Keratinocyte (primary cell): ENCODE measurements at regions not wholly inside any gene's neighbourhood (a gene's known extent, or its start where the extent isn't known, plus 50 kb on each side); places are given as distances from the start of the nearest gene placed in this dataset.

Source experiments
- DNase-seq: peaks from one replicate; pipeline ENCODE4 v3.0.0-alpha.2; 2011; ENCODE audit warnings: low read depth, missing footprints, low spot score
- FAIRE-seq: peaks from 2 replicates; lab custom pipeline; 2011; peaks lifted over from hg19 to GRCh38; lab: Jason Lieb, UNC
- H2AFZ ChIP-seq: 2 replicates; pipeline ENCODE4 v1.6.0; 2012; ENCODE audit warnings: low read length, control low read depth, inconsistent platforms; ENCODE audit not compliant: control insufficient read depth
- H3K27ac ChIP-seq: 2 replicates; pipeline ENCODE4 v1.5.1; 2011; ENCODE audit warnings: low read length; ENCODE audit not compliant: control insufficient read depth, insufficient read depth
- H3K27me3 ChIP-seq: 3 replicates; pipeline ENCODE4 v1.6.0; 2011; ENCODE audit warnings: low read length; ENCODE audit not compliant: control insufficient read depth, insufficient read depth; ENCODE audit errors: extremely low read depth
- H3K36me3 ChIP-seq, 2 experiments: 2 replicates in 1 of 2; 3 replicates in 1 of 2; pipeline ENCODE4 v1.5.1; 2011; ENCODE audit warnings: low read length in 2 of 2, mild to moderate bottlenecking in 1 of 2; ENCODE audit not compliant: control insufficient read depth in 2 of 2, insufficient read depth in 2 of 2; ENCODE audit errors: extremely low read depth in 1 of 2
- H3K4me1 ChIP-seq: 3 replicates; pipeline ENCODE4 v1.5.1; 2011; ENCODE audit warnings: low read length; ENCODE audit not compliant: control insufficient read depth, insufficient read depth; ENCODE audit errors: extremely low read depth
- H3K4me2 ChIP-seq: 3 replicates; pipeline ENCODE4 v1.6.0; 2011; ENCODE audit warnings: low read depth, low read length; ENCODE audit not compliant: control insufficient read depth, insufficient read depth; ENCODE audit errors: extremely low read depth
- H3K4me3 ChIP-seq, 3 experiments: fragments of 200-600 bp in 1 of 3; sonication (generic) in 1 of 3; 2 replicates in 2 of 3; 3 replicates in 1 of 3; pipeline ENCODE4 v1.5.1; 2011 to 2016; ENCODE audit warnings: low read length in 3 of 3, mild to moderate bottlenecking in 3 of 3, control low read depth in 2 of 3, inconsistent platforms in 1 of 3, low read depth in 1 of 3, mixed read lengths in 1 of 3, mixed run types in 1 of 3, moderate library complexity in 1 of 3; ENCODE audit not compliant: control insufficient read depth in 2 of 3, insufficient read depth in 2 of 3; ENCODE audit errors: extremely low read depth in 1 of 3
- H3K79me2 ChIP-seq: 2 replicates; pipeline ENCODE4 v1.6.0; 2012; ENCODE audit warnings: low read length; ENCODE audit not compliant: control insufficient read depth, insufficient read depth
- H3K9ac ChIP-seq: 3 replicates; pipeline ENCODE4 v1.6.0; 2011; ENCODE audit warnings: low read length; ENCODE audit not compliant: control insufficient read depth, insufficient read depth; ENCODE audit errors: extremely low read depth
- H3K9me1 ChIP-seq: 3 replicates; pipeline ENCODE4 v1.6.0; 2011; ENCODE audit warnings: low read length; ENCODE audit not compliant: control insufficient read depth, insufficient read depth; ENCODE audit errors: extremely low read depth
- H3K9me3 ChIP-seq: 2 replicates; pipeline ENCODE4 v1.5.1; 2012; ENCODE audit warnings: low read depth, low read length; ENCODE audit not compliant: control insufficient read depth
- H4K20me1 ChIP-seq: 3 replicates; pipeline ENCODE4 v1.6.0; 2011; ENCODE audit warnings: low read length; ENCODE audit not compliant: control insufficient read depth, insufficient read depth; ENCODE audit errors: extremely low read depth
- EZH2 ChIP-seq: IDR thresholded peaks from one replicate; pipeline ENCODE4 v1.6.1; 2012; ENCODE audit warnings: inconsistent platforms, mild to moderate bottlenecking, low read length, moderate library complexity
- dilution Hi-C: fragments of 300-500 bp; cut with MboI; formaldehyde crosslinking; loops from one replicate; pipeline ENCODE4 v1.7.0; 2020; ENCODE audit warnings: low sequenced_read_pairs; ENCODE audit not compliant: extremely low pct_ligation_motif_present
- TF ChIP-seq, protein P1 (sequence below), 3 experiments: IDR thresholded peaks in 1 of 3; conservative IDR thresholded peaks in 1 of 3; optimal IDR thresholded peaks in 1 of 3; 2 replicates in 2 of 3; 3 replicates in 1 of 3; pipeline versions ENCODE3 to v1.5.1; 2011; ENCODE audit warnings: low read length in 3 of 3, mild to moderate bottlenecking in 3 of 3, moderate library complexity in 2 of 3, control low read depth in 1 of 3, inconsistent platforms in 1 of 3; ENCODE audit not compliant: insufficient read depth in 2 of 3; ENCODE audit errors: extremely low read depth in 1 of 3

DNA sequence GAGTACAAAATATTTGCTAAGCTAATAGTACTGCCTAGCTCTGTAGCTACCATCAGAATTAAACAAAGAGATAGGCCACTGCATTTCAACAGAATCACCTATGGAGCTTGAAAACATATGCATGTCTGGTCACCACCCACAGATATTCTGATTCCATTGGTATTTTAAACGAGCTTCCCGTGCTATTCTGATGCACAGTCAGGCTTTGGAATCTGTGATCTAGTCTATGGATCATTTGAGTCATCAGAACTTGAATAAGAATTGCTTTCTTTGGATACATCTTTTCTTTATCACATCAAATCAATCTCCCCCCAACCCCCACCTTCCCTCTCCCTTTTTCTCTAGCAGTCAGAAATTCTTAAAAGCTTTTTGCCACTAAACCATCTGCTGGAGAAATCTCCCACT, 124.7 kb downstream of the NPIPB5 start:
- Histone ChIP-seq H3K9ac (no peak overlapping the region), H3K36me3 (no peaks in the 10 kb centered on the region), H3K9me3 (no peaks in the 10 kb centered on the region), H3K9me1 (no peaks in the 10 kb centered on the region), H3K4me1 (no peaks in the 10 kb centered on the region), H3K4me2 (no peak overlapping the region), H3K27ac (no peak overlapping the region), H3K79me2 (no peaks in the 10 kb centered on the region), H2AFZ (no peak overlapping the region), H4K20me1 (no peaks in the 10 kb centered on the region), H3K4me3 (no peak overlapping the region), H3K27me3 (no peaks in the 10 kb centered on the region)
- FAIRE-seq, result no peak
- TF ChIP-seq, protein P1, sequence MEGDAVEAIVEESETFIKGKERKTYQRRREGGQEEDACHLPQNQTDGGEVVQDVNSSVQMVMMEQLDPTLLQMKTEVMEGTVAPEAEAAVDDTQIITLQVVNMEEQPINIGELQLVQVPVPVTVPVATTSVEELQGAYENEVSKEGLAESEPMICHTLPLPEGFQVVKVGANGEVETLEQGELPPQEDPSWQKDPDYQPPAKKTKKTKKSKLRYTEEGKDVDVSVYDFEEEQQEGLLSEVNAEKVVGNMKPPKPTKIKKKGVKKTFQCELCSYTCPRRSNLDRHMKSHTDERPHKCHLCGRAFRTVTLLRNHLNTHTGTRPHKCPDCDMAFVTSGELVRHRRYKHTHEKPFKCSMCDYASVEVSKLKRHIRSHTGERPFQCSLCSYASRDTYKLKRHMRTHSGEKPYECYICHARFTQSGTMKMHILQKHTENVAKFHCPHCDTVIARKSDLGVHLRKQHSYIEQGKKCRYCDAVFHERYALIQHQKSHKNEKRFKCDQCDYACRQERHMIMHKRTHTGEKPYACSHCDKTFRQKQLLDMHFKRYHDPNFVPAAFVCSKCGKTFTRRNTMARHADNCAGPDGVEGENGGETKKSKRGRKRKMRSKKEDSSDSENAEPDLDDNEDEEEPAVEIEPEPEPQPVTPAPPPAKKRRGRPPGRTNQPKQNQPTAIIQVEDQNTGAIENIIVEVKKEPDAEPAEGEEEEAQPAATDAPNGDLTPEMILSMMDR (optimal IDR thresholded peaks at IDR 0.05 in 1 of 3, IDR thresholded peaks at IDR 0.05 in 1 of 3, conservative IDR thresholded peaks at IDR 0.05 in 1 of 3; ENCODE audit: extremely low read depth in 1 of 3, insufficient read depth in 2 of 3, low read length in 3 of 3), result no peak
- no peak for TF ChIP-seq EZH2
- DNase-seq, result no peak
- dilution Hi-C loops, result no loop called here

DNA sequence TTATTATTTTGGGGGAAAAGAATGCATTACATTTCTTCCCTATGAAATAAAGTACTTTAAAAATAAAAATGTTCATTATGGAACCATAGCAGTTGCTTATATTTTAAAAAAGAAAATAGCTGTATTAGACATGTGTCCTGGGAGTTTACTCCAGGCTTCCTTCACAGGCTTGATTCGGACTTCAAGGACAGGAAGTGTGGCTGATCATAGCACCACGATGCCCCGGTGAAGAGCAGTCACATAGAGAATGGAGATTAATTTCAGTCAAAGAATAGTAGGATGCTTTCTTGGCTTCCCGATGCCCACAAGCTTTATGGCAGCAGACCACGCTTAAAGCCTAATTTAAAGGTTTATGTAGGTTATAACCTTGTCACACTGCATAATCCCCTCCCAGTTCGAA, 125.1 kb downstream of the NPIPB5 start:
- H3K9ac ChIP-seq, result no peak overlapping the region
- no peak overlapping the region for H3K4me3 ChIP-seq
- H3K27me3 ChIP-seq, result no peaks in the 10 kb centered on the region
- DNase-seq, result no peak
- H3K27ac ChIP-seq, result no peak overlapping the region
- FAIRE-seq, result no peak
- H4K20me1 ChIP-seq, result no peaks in the 10 kb centered on the region
- H3K9me1 ChIP-seq, result no peaks in the 10 kb centered on the region
- H2AFZ ChIP-seq, result no peak overlapping the region
- no peaks in the 10 kb centered on the region for H3K4me1 ChIP-seq
- no peak overlapping the region for H3K4me2 ChIP-seq
- no peaks in the 10 kb centered on the region for H3K36me3 ChIP-seq
- H3K79me2 ChIP-seq, result no peaks in the 10 kb centered on the region
- no peaks in the 10 kb centered on the region for H3K9me3 ChIP-seq
- dilution Hi-C loops, result no loop called here
- no peak for TF ChIP-seq EZH2
- TF ChIP-seq, protein P1 (optimal IDR thresholded peaks at IDR 0.05 in 1 of 3, IDR thresholded peaks at IDR 0.05 in 1 of 3, conservative IDR thresholded peaks at IDR 0.05 in 1 of 3; ENCODE audit: extremely low read depth in 1 of 3, insufficient read depth in 2 of 3, low read length in 3 of 3), result no peak
